A673 (cell line): ENCODE measurements at regions not wholly inside any gene's neighbourhood (a gene's known extent, or its start where the extent isn't known, plus 50 kb on each side); places are given as distances from the start of the nearest gene placed in this dataset.

Experiments used
- EZH2 ChIP-seq: fragments of 200-600 bp; sonication (generic); IDR thresholded peaks from 2 replicates; pipeline ENCODE4 v1.6.1; 2017; ENCODE audit warnings: borderline replicate concordance, low read depth, mild to moderate bottlenecking, mixed read lengths, antibody characterized with exemption, low read length; ENCODE audit not compliant: poor library complexity, severe bottlenecking
- TF ChIP-seq, protein P1 (sequence below): fragments of 300-800, 200-600 bp; sonication (generic); conservative IDR thresholded peaks from 2 replicates; pipeline ENCODE4 v1.5.1; 2017; ENCODE audit warnings: low read depth, mild to moderate bottlenecking, antibody characterized with exemption, low read length, moderate library complexity, mixed read lengths

GRCh38 chr2:58734365-58734764 is 493.2 kb upstream of the FANCL start:
- TF ChIP-seq, protein P1, sequence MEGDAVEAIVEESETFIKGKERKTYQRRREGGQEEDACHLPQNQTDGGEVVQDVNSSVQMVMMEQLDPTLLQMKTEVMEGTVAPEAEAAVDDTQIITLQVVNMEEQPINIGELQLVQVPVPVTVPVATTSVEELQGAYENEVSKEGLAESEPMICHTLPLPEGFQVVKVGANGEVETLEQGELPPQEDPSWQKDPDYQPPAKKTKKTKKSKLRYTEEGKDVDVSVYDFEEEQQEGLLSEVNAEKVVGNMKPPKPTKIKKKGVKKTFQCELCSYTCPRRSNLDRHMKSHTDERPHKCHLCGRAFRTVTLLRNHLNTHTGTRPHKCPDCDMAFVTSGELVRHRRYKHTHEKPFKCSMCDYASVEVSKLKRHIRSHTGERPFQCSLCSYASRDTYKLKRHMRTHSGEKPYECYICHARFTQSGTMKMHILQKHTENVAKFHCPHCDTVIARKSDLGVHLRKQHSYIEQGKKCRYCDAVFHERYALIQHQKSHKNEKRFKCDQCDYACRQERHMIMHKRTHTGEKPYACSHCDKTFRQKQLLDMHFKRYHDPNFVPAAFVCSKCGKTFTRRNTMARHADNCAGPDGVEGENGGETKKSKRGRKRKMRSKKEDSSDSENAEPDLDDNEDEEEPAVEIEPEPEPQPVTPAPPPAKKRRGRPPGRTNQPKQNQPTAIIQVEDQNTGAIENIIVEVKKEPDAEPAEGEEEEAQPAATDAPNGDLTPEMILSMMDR = no peak
- no peak for TF ChIP-seq EZH2
